ENCODE measurements at regions not wholly inside any gene's neighbourhood (a gene's known extent, or its start where the extent isn't known, plus 50 kb on each side); places are given as distances from the start of the nearest gene placed in this dataset.

GRCh38 chr15:91678003-91678402 lies 175.5 kb upstream of the SLCO3A1 start:
- H3K36me3 ChIP-seq (replicated peaks; ENCODE audit: low read depth, low read length) = no peaks in the 10 kb centered on the region
- no peak overlapping the region for H3K9ac ChIP-seq (ENCODE audit: low read length)
- no peaks in the 10 kb centered on the region for H3K4me1 ChIP-seq (ENCODE audit: low read length)
- no peak for TF ChIP-seq CTCF (IDR thresholded peaks at IDR 0.05; ENCODE audit: low read depth, low read length)
- TF ChIP-seq EZH2phosphoT487 (IDR thresholded peaks at IDR 0.05; ENCODE audit: low read depth) = no peak
- no peak overlapping the region for H3K27ac ChIP-seq (ENCODE audit: low read length)
- no peak overlapping the region for H3K4me2 ChIP-seq (ENCODE audit: low read length)
- no peaks in the 10 kb centered on the region for H3K9me3 ChIP-seq (ENCODE audit: insufficient read depth, low read length)
- H2AFZ ChIP-seq (ENCODE audit: low read depth, low read length) = no peak overlapping the region
- H3K27me3 ChIP-seq (ENCODE audit: low read depth, low read length) = peaks cover 8% of the 10 kb centered on the region
- H3K4me3 ChIP-seq (ENCODE audit: low read length) = no peak overlapping the region
- H3K79me2 ChIP-seq (ENCODE audit: low read length) = no peaks in the 10 kb centered on the region
- no peaks in the 10 kb centered on the region for H4K20me1 ChIP-seq (ENCODE audit: insufficient read depth, low read length)

GRCh38 chr15:91679447-91679846 lies 174.1 kb upstream of the SLCO3A1 start:
- no peaks in the 10 kb centered on the region for H3K79me2 ChIP-seq (ENCODE audit: low read length)
- no peak overlapping the region for H3K9ac ChIP-seq (ENCODE audit: low read length)
- no peaks in the 10 kb centered on the region for H3K9me3 ChIP-seq (ENCODE audit: insufficient read depth, low read length)
- peaks cover 8% of the 10 kb centered on the region for H3K27me3 ChIP-seq (ENCODE audit: low read depth, low read length)
- H3K4me1 ChIP-seq (ENCODE audit: low read length) = no peaks in the 10 kb centered on the region
- no peaks in the 10 kb centered on the region for H3K36me3 ChIP-seq (replicated peaks; ENCODE audit: low read depth, low read length)
- TF ChIP-seq EZH2phosphoT487 (IDR thresholded peaks at IDR 0.05; ENCODE audit: low read depth) (no peak), CTCF (IDR thresholded peaks at IDR 0.05; ENCODE audit: low read depth, low read length) (no peak)
- no peak overlapping the region for H3K4me2 ChIP-seq (ENCODE audit: low read length)
- no peak overlapping the region for H3K4me3 ChIP-seq (ENCODE audit: low read length)
- H4K20me1 ChIP-seq (ENCODE audit: insufficient read depth, low read length) = no peaks in the 10 kb centered on the region
- no peak overlapping the region for H3K27ac ChIP-seq (ENCODE audit: low read length)
- H2AFZ ChIP-seq (ENCODE audit: low read depth, low read length) = no peak overlapping the region

GRCh38 chr15:91685436-91685835 lies 168.1 kb upstream of the SLCO3A1 start:
- Histone ChIP-seq H3K27ac (ENCODE audit: low read length) (no peak overlapping the region), H2AFZ (ENCODE audit: low read depth, low read length) (no peak overlapping the region), H3K79me2 (ENCODE audit: low read length) (no peaks in the 10 kb centered on the region), H3K4me2 (ENCODE audit: low read length) (no peak overlapping the region), H3K36me3 (replicated peaks; ENCODE audit: low read depth, low read length) (no peaks in the 10 kb centered on the region), H3K9me3 (ENCODE audit: insufficient read depth, low read length) (no peaks in the 10 kb centered on the region), H3K9ac (ENCODE audit: low read length) (no peak overlapping the region), H4K20me1 (ENCODE audit: insufficient read depth, low read length) (no peaks in the 10 kb centered on the region), H3K4me1 (ENCODE audit: low read length) (no peaks in the 10 kb centered on the region), H3K4me3 (ENCODE audit: low read length) (no peak overlapping the region), H3K27me3 (ENCODE audit: low read depth, low read length) (peaks cover 8% of the 10 kb centered on the region)
- TF ChIP-seq CTCF (IDR thresholded peaks at IDR 0.05; ENCODE audit: low read depth, low read length) = no peak
- TF ChIP-seq EZH2phosphoT487 (IDR thresholded peaks at IDR 0.05; ENCODE audit: low read depth) = no peak

- Histone ChIP-seq H3K27me3 (ENCODE audit: low read depth, low read length) (no peaks in the 10 kb centered on the region), H4K20me1 (ENCODE audit: insufficient read depth, low read length) (no peaks in the 10 kb centered on the region), H3K4me1 (ENCODE audit: low read length) (no peaks in the 10 kb centered on the region), H3K27ac (ENCODE audit: low read length) (no peak overlapping the region), H3K9ac (ENCODE audit: low read length) (no peak overlapping the region), H3K4me3 (ENCODE audit: low read length) (no peak overlapping the region), H2AFZ (ENCODE audit: low read depth, low read length) (no peak overlapping the region), H3K36me3 (replicated peaks; ENCODE audit: low read depth, low read length) (no peaks in the 10 kb centered on the region), H3K4me2 (ENCODE audit: low read length) (no peak overlapping the region), H3K9me3 (ENCODE audit: insufficient read depth, low read length) (no peaks in the 10 kb centered on the region), H3K79me2 (ENCODE audit: low read length) (no peaks in the 10 kb centered on the region)
- no peak for TF ChIP-seq CTCF (IDR thresholded peaks at IDR 0.05; ENCODE audit: low read depth, low read length)
- TF ChIP-seq EZH2phosphoT487 (IDR thresholded peaks at IDR 0.05; ENCODE audit: low read depth) = no peak
These were observed 164.7 kb upstream of the SLCO3A1 start for GRCh38 chr15:91688811-91689210.

Measured in OCI-LY3 (cell line).